Heart left ventricle (tissue), 13 donors: ENCODE measurements at regions not wholly inside any gene's neighbourhood (a gene's known extent, or its start where the extent isn't known, plus 50 kb on each side); places are given as distances from the start of the nearest gene placed in this dataset.

Source experiments
- POLR2A ChIP-seq, 2 donors: fragments of 450-650 bp; IDR thresholded peaks; one replicate each; pipeline ENCODE4 v1.6.1; 2017; ENCODE audit warnings: antibody characterized with exemption in 2 of 2, mild to moderate bottlenecking in 2 of 2, moderate library complexity in 2 of 2
- TF ChIP-seq, protein P1 (sequence below), 12 donors: fragments of 200-600 bp; sonication (generic) in 4 of 12; IDR thresholded peaks; one replicate each; pipeline versions ENCODE4 v1.5.0 to v1.8.0; 2018 to 2022; ENCODE audit warnings: antibody characterized with exemption in 12 of 12, mild to moderate bottlenecking in 5 of 12
- donor health status: ischemic (EF 13 %, LVEDD 7.1; RV severe dilation, severe dysfunction).
- donor health status: DM: no; HTN: yes; CAD: no.
- donor health status: DM: no; HTN: no; CAD: no.
- donor health status: ischemic (EF 25% LVEDD 6.9; RV normal size, moderate dysfunction).
- donor health status: ischemic (EF 25% LVEDD 5.7; RV mildly dilated, moderate dysfunction).
- donor health status: ischemic (EF 35%, LVEDD 5.7; RV mildly dilated, moderate dysfunction).
- donor health status: nonischemic (EF 11% LVEDD 7.7; RV severe dilation, severe dysfunction).
- donor health status: DM: yes; HTN: yes; CAD: no.
- donor health status: PGD.
- donor health status: ischemic (EF 29% LVEDD 5.4; RV normal size, mild dysfunction).
- donor health status: nonischemic (EF 23%, LVEDD 6.1; RV moderate dilation, normal function).

DNA sequence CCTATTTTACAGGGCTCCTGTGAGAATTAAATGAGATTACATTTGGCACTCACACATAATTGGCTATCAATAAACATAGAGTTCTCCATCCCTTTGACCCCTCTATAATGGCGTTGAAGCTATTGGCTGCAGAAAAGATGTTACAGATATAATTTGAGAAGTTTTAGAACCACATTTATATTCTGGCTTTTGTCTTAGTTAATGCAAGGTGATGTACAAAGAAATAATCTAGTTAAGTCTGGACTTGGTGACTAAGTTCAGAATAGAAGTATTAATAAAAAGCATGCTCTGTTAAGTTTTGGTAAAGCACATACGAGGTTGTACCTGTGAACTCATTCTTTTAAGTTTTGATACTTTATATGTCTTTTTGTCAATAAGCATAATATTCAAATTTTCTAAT lies 187.1 kb upstream of the HMGA2 start:
- no peak for TF ChIP-seq POLR2A (IDR thresholded peaks at IDR 0.05)
- TF ChIP-seq, protein P1, sequence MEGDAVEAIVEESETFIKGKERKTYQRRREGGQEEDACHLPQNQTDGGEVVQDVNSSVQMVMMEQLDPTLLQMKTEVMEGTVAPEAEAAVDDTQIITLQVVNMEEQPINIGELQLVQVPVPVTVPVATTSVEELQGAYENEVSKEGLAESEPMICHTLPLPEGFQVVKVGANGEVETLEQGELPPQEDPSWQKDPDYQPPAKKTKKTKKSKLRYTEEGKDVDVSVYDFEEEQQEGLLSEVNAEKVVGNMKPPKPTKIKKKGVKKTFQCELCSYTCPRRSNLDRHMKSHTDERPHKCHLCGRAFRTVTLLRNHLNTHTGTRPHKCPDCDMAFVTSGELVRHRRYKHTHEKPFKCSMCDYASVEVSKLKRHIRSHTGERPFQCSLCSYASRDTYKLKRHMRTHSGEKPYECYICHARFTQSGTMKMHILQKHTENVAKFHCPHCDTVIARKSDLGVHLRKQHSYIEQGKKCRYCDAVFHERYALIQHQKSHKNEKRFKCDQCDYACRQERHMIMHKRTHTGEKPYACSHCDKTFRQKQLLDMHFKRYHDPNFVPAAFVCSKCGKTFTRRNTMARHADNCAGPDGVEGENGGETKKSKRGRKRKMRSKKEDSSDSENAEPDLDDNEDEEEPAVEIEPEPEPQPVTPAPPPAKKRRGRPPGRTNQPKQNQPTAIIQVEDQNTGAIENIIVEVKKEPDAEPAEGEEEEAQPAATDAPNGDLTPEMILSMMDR (IDR thresholded peaks at IDR 0.05) = no peak
